BJ (cell line): ENCODE measurements at regions not wholly inside any gene's neighbourhood (a gene's known extent, or its start where the extent isn't known, plus 50 kb on each side); places are given as distances from the start of the nearest gene placed in this dataset.

Source experiments
- CTCF ChIA-PET: fragments of 350-600 bp; formaldehyde crosslinking; extraction: SDS; loops from one replicate; lab custom pipeline; 2021; ENCODE audit warnings: antibody characterized with exemption, inconsistent platforms; lab: Yijun Ruan, JAX
- POLR2A ChIA-PET: fragments of 300-600 bp; sonication (Branson Sonifier 250); formaldehyde crosslinking; extraction: SDS; loops from one replicate; lab custom pipeline; 2021; ENCODE audit warnings: antibody characterized with exemption; lab: Charles Lee
- DNase-seq: peaks from one replicate; pipeline ENCODE4 v3.0.0-alpha.2; 2011; ENCODE audit warnings: low read depth
- H3K27me3 ChIP-seq: 2 replicates; pipeline ENCODE4 v1.6.0; 2011; ENCODE audit warnings: low read length; ENCODE audit not compliant: control insufficient read depth, insufficient read depth
- H3K36me3 ChIP-seq: 2 replicates; pipeline ENCODE4 v1.5.1; 2011; ENCODE audit warnings: low read length; ENCODE audit not compliant: control insufficient read depth, insufficient read depth
- H3K4me3 ChIP-seq: 2 replicates; pipeline ENCODE4 v1.5.1; 2011; ENCODE audit warnings: low read depth, mild to moderate bottlenecking, control low read depth, low read length
- CTCF ChIP-seq: IDR thresholded peaks from 2 replicates; pipeline ENCODE4 v1.5.1; 2011; ENCODE audit warnings: low read depth, mild to moderate bottlenecking, control low read depth, inconsistent platforms, low read length, moderate library complexity; ENCODE audit not compliant: insufficient read depth

- Histone ChIP-seq H3K4me3 (no peak overlapping the region), H3K27me3 (no peaks in the 10 kb centered on the region), H3K36me3 (no peaks in the 10 kb centered on the region)
- ChIA-PET POLR2A (no interaction called here), CTCF (interaction anchor here (1.5 kb wide), 1 partner anchor 16 kb away, joined by 5 read pairs; no protein-coding TSS in a partner anchor)
- no peak for TF ChIP-seq CTCF
- DNase-seq: no peak
Observed at GRCh38 chr3:110804856-110805255, 266.8 kb upstream of the NECTIN3 start.

- DNase-seq: no peak
- Histone ChIP-seq H3K4me3 (no peak overlapping the region), H3K36me3 (no peaks in the 10 kb centered on the region), H3K27me3 (no peaks in the 10 kb centered on the region)
- CTCF ChIA-PET: interaction anchor here (1.2 to 1.5 kb wide), 2 partner anchors 34 to 37 kb away, joined by 3 read pairs; no protein-coding TSS in a partner anchor
- no peak for TF ChIP-seq CTCF
- POLR2A ChIA-PET: no interaction called here
Observed at GRCh38 chr3:110806924-110807323, 264.7 kb upstream of the NECTIN3 start.

- no peak for DNase-seq
- CTCF ChIA-PET: no interaction called here
- POLR2A ChIA-PET: no interaction called here
- no peaks in the 10 kb centered on the region for H3K36me3 ChIP-seq
- H3K4me3 ChIP-seq: no peak overlapping the region
- H3K27me3 ChIP-seq: no peaks in the 10 kb centered on the region
- no peak for TF ChIP-seq CTCF
Observed at GRCh38 chr3:110808630-110809029, 263.0 kb upstream of the NECTIN3 start.

- Histone ChIP-seq H3K36me3 (no peaks in the 10 kb centered on the region), H3K27me3 (no peaks in the 10 kb centered on the region), H3K4me3 (no peak overlapping the region)
- TF ChIP-seq CTCF: no peak
- no peak for DNase-seq
- ChIA-PET CTCF (interaction anchor here (0.7 kb wide), 1 partner anchor 283 kb away, joined by 3 read pairs; no protein-coding TSS in a partner anchor), POLR2A (no interaction called here)
Observed at GRCh38 chr3:110810356-110810755, 261.3 kb upstream of the NECTIN3 start.

- POLR2A ChIA-PET: interaction anchor here (0.6 kb wide), 1 partner anchor 181 kb away, joined by 4 read pairs; no protein-coding TSS in a partner anchor
- no peak for DNase-seq
- H3K36me3 ChIP-seq: no peaks in the 10 kb centered on the region
- H3K27me3 ChIP-seq: no peaks in the 10 kb centered on the region
- CTCF ChIA-PET: interaction anchor here (0.7 kb wide), 1 partner anchor 284 kb away, joined by 3 read pairs; no protein-coding TSS in a partner anchor
- no peak overlapping the region for H3K4me3 ChIP-seq
- TF ChIP-seq CTCF: no peak
Observed at GRCh38 chr3:110811050-110811449, 260.6 kb upstream of the NECTIN3 start.
